Stimulated activated CD4-positive, alpha-beta T cell treated with anti-CD3 and anti-CD28 coated beads, Interleukin-4, amount 100 ng/mL, for 24 hours (primary cell): ENCODE measurements at regions not wholly inside any gene's neighbourhood (a gene's known extent, or its start where the extent isn't known, plus 50 kb on each side); places are given as distances from the start of the nearest gene placed in this dataset.

ENCODE experiments used
- DNase-seq: peaks from one replicate; pipeline ENCODE4 v3.0.0-alpha.2; 2020

- no peak for DNase-seq
These were observed 485.5 kb downstream of the BCAT1 start for GRCh38 chr12:24463375-24463774.

- DNase-seq: no peak
These were observed 486.0 kb downstream of the BCAT1 start for GRCh38 chr12:24462946-24463345.

GRCh38 chr12:24460506-24460905 lies 488.4 kb downstream of the BCAT1 start:
- DNase-seq: no peak

- no peak for DNase-seq
These were observed 488.8 kb downstream of the BCAT1 start for GRCh38 chr12:24460099-24460498.

GRCh38 chr12:24455811-24456210 lies 493.1 kb downstream of the BCAT1 start:
- no peak for DNase-seq

GRCh38 chr12:24447678-24448077 lies 498.2 kb upstream of the SOX5 start:
- DNase-seq: no peak

GRCh38 chr12:24446287-24446686 lies 496.8 kb upstream of the SOX5 start:
- no peak for DNase-seq

- no peak for DNase-seq
These were observed 495.2 kb upstream of the SOX5 start for GRCh38 chr12:24444634-24445033.

- no peak for DNase-seq
These were observed 492.0 kb upstream of the SOX5 start for GRCh38 chr12:24441458-24441857.

GRCh38 chr12:24436667-24437066 lies 487.2 kb upstream of the SOX5 start:
- DNase-seq: no peak

- no peak for DNase-seq
These were observed 482.4 kb upstream of the SOX5 start for GRCh38 chr12:24431872-24432271.

GRCh38 chr12:24427776-24428175 lies 478.3 kb upstream of the SOX5 start:
- no peak for DNase-seq

GRCh38 chr12:24425601-24425970 lies 476.1 kb upstream of the SOX5 start:
- no peak for DNase-seq

GRCh38 chr12:24424889-24425600 lies 475.6 kb upstream of the SOX5 start:
- DNase-seq: no peak

- no peak for DNase-seq
These were observed 474.9 kb upstream of the SOX5 start for GRCh38 chr12:24424376-24424775.

GRCh38 chr12:24423611-24424010 lies 474.1 kb upstream of the SOX5 start:
- DNase-seq: no peak

GRCh38 chr12:24421759-24422158 lies 472.3 kb upstream of the SOX5 start:
- DNase-seq: no peak

GRCh38 chr12:24418157-24418556 lies 468.7 kb upstream of the SOX5 start:
- no peak for DNase-seq

GRCh38 chr12:24416423-24417109 lies 467.1 kb upstream of the SOX5 start:
- DNase-seq: no peak

GRCh38 chr12:24415934-24416333 lies 466.5 kb upstream of the SOX5 start:
- no peak for DNase-seq

GRCh38 chr12:24414480-24414879 lies 465.0 kb upstream of the SOX5 start:
- DNase-seq: no peak

- DNase-seq: no peak
These were observed 462.5 kb upstream of the SOX5 start for GRCh38 chr12:24411948-24412347.

- no peak for DNase-seq
These were observed 460.4 kb upstream of the SOX5 start for GRCh38 chr12:24409868-24410267.

- no peak for DNase-seq
These were observed 458.8 kb upstream of the SOX5 start for GRCh38 chr12:24408305-24408704.

GRCh38 chr12:24407884-24408283 lies 458.4 kb upstream of the SOX5 start:
- DNase-seq: no peak
